ENCODE measurements at regions not wholly inside any gene's neighbourhood (a gene's known extent, or its start where the extent isn't known, plus 50 kb on each side); places are given as distances from the start of the nearest gene placed in this dataset.

- no peaks in the 10 kb centered on the region for H3K27me3 ChIP-seq (ENCODE audit: control insufficient read depth in 2 of 2, insufficient read depth in 2 of 2, low read length in 2 of 2)
- no peak overlapping the region for H2AFZ ChIP-seq (ENCODE audit: insufficient read depth, low read depth, low read length, poor library complexity, severe bottlenecking)
- no peak overlapping the region for H3K9ac ChIP-seq (ENCODE audit: insufficient read depth, low read length, poor library complexity, severe bottlenecking)
- H3K36me3 ChIP-seq (replicated peaks in 1 of 2; ENCODE audit: control insufficient read depth in 1 of 2, insufficient read depth in 2 of 2, low read length in 2 of 2), result no peaks in the 10 kb centered on the region
- no peaks in the 10 kb centered on the region for H3K79me2 ChIP-seq (ENCODE audit: insufficient read depth, low read length)
- H3K4me1 ChIP-seq (ENCODE audit: control insufficient read depth in 1 of 2, insufficient read depth in 2 of 2, low read length in 2 of 2), result no peaks in the 10 kb centered on the region
- Mint-ChIP-seq H3K27me3 (ENCODE audit: low read depth in 3 of 3) (no peaks in the 10 kb centered on the region), H3K9me3 (peaks cover 0 to 6% (median 2%) of the 10 kb centered on the region in 7 donors), H3K27ac (no peak overlapping the region), H3K4me3 (no peak overlapping the region), H3K4me1 (no peaks in the 10 kb centered on the region), H3K36me3 (no peaks in the 10 kb centered on the region)
- H4K20me1 ChIP-seq (ENCODE audit: insufficient read depth, low read length), result no peaks in the 10 kb centered on the region
- peaks cover 0 to 12% of the 10 kb centered on the region in 2 donors for H3K9me3 ChIP-seq (replicated peaks in 1 of 2; ENCODE audit: control insufficient read depth in 1 of 2, insufficient read depth in 1 of 2, low read length in 2 of 2)
- intact Hi-C loops (cut with micrococcal nuclease), result no loop called here
- WGBS (ENCODE audit: insufficient coverage), result no CpG with 5 or more reads among the region's 2 CpGs
- H3K4me2 ChIP-seq (replicated peaks; ENCODE audit: extremely low read depth, low read length, poor library complexity, severe bottlenecking), result no peak overlapping the region
- H3K4me3 ChIP-seq (replicated peaks in 1 of 3; ENCODE audit: low read depth in 2 of 3, low read length in 3 of 3), result no peak overlapping the region
- TF ChIP-seq CTCF (IDR thresholded peaks at IDR 0.05), result no peak
- no peak for DNase-seq
- H3K27ac ChIP-seq (ENCODE audit: low read depth in 1 of 2, low read length in 2 of 2), result no peak overlapping the region
Measured at GRCh38 chr1:112099979-112100378, 110.5 kb upstream of the KCND3 start.

- Histone ChIP-seq H3K9me3 (replicated peaks in 1 of 2; ENCODE audit: control insufficient read depth in 1 of 2, insufficient read depth in 1 of 2, low read length in 2 of 2) (peaks cover 0 to 12% of the 10 kb centered on the region in 2 donors), H3K36me3 (replicated peaks in 1 of 2; ENCODE audit: control insufficient read depth in 1 of 2, insufficient read depth in 2 of 2, low read length in 2 of 2) (no peaks in the 10 kb centered on the region), H3K79me2 (ENCODE audit: insufficient read depth, low read length) (no peaks in the 10 kb centered on the region), H3K27me3 (ENCODE audit: control insufficient read depth in 2 of 2, insufficient read depth in 2 of 2, low read length in 2 of 2) (no peaks in the 10 kb centered on the region), H3K27ac (ENCODE audit: low read depth in 1 of 2, low read length in 2 of 2) (no peak overlapping the region), H3K9ac (ENCODE audit: insufficient read depth, low read length, poor library complexity, severe bottlenecking) (no peak overlapping the region), H2AFZ (ENCODE audit: insufficient read depth, low read depth, low read length, poor library complexity, severe bottlenecking) (no peak overlapping the region), H3K4me3 (replicated peaks in 1 of 3; ENCODE audit: low read depth in 2 of 3, low read length in 3 of 3) (no peak overlapping the region), H3K4me2 (replicated peaks; ENCODE audit: extremely low read depth, low read length, poor library complexity, severe bottlenecking) (no peak overlapping the region), H3K4me1 (ENCODE audit: control insufficient read depth in 1 of 2, insufficient read depth in 2 of 2, low read length in 2 of 2) (no peaks in the 10 kb centered on the region), H4K20me1 (ENCODE audit: insufficient read depth, low read length) (no peaks in the 10 kb centered on the region)
- no peak for TF ChIP-seq CTCF (IDR thresholded peaks at IDR 0.05)
- no peak overlapping the region for H3K4me3 Mint-ChIP-seq
- H3K27me3 Mint-ChIP-seq (ENCODE audit: low read depth in 3 of 3), result no peaks in the 10 kb centered on the region
- peaks cover 0 to 7% (median 3%) of the 10 kb centered on the region in 7 donors for H3K9me3 Mint-ChIP-seq
- no peaks in the 10 kb centered on the region for H3K4me1 Mint-ChIP-seq
- H3K27ac Mint-ChIP-seq, result no peak overlapping the region
- no peak for DNase-seq
- no peaks in the 10 kb centered on the region for H3K36me3 Mint-ChIP-seq
- no CpG with 5 or more reads among the region's 1 CpG for WGBS (ENCODE audit: insufficient coverage)
- intact Hi-C loops (cut with micrococcal nuclease), result no loop called here
Measured at GRCh38 chr1:112105557-112105956, 116.1 kb upstream of the KCND3 start.

Measured in CD14-positive monocyte (primary cell).